ENCODE measurements at regions not wholly inside any gene's neighbourhood (a gene's known extent, or its start where the extent isn't known, plus 50 kb on each side); places are given as distances from the start of the nearest gene placed in this dataset.
A peak's percentile ranks its signal among the peaks of the same experiment; 100 is the strongest.

DNA sequence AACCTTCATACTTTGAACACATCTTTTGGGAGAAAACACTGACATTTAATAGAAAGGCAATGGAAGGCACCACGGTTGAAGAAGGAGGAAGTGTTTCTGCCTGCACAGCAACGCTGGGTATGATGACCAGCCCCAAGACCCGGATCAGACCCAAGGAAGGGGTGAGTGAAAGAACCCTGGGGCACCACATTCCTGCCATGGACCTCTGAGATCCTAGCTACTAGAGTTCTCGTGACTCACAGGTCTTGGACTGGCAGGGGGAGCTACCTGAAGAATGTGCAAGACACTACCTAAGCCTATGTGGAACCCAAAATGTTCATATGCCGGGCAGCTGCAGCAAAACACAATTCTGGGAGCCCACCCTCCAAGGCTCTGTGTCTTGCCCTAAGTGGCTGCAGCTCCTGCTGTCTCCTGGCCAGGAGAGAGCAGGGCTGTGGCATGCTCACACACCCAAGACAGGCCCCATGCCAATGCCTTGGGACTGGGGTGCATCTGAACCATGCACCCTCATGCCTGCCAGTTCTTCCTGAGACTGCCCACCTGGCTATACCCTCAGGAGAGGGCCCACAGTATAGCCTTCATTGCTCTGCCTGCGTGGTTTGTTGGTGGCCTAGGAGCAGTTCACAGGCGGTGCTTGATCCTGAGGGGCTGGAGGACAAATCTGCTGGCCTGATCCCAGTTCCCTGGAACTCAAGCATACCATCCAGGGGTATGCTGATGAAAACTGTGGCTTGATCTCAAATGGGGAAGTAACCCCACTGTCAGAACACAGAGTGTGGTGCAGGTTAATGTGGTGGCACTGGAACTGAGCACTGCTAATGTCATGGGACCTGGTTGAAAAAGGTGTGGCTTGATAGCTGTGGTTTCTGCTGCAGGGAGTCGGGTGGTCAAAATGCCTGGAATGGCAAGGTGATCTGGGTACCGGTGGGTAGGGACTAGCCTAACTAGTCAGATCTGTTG lies 353.3 kb upstream of the ARHGEF26 start:
- Histone ChIP-seq H3K9me3 (ENCODE audit: low read depth, low read length, poor library complexity, severe bottlenecking) (peaks cover 11% of the 10 kb centered on the region), H3K4me1 (ENCODE audit: insufficient read depth, low read length, poor library complexity, severe bottlenecking) (no peaks in the 10 kb centered on the region), H3K4me3 (ENCODE audit: low read depth, low read length, poor library complexity, severe bottlenecking) (no peak overlapping the region), H3K27me3 (replicated peaks; ENCODE audit: insufficient read depth, low read depth, low read length, poor library complexity) (no peaks in the 10 kb centered on the region), H3K27ac (ENCODE audit: low read depth, low read length, poor library complexity, severe bottlenecking) (no peak overlapping the region), H3K36me3 (ENCODE audit: insufficient read depth, low read length, poor library complexity, severe bottlenecking) (no peaks in the 10 kb centered on the region)
- POLR2A ChIA-PET (ENCODE audit: low non-redundant PET): no interaction called here
- CTCF ChIA-PET: interaction anchor here (0.6 to 0.8 kb wide), 3 partner anchors 16 to 623 kb away, joined by 3 to 5 read pairs (median 3); no protein-coding TSS in a partner anchor
- no peak for DNase-seq (ENCODE audit: low spot score)
- intact Hi-C loops (cut with micrococcal nuclease; ENCODE audit: unreplicated experiment): loop anchor here (2.0 to 5.0 kb wide), 3 partner anchors 606 to 741 kb away; partner anchors contain the start of gene RAP2B
- no TSS peak for BruUV-seq (replicated peaks)
- no peak for TF ChIP-seq EZH2 (IDR thresholded peaks at IDR 0.05; ENCODE audit: borderline replicate concordance, low read depth, low read length, poor library complexity, severe bottlenecking)
- TF ChIP-seq, protein P1, sequence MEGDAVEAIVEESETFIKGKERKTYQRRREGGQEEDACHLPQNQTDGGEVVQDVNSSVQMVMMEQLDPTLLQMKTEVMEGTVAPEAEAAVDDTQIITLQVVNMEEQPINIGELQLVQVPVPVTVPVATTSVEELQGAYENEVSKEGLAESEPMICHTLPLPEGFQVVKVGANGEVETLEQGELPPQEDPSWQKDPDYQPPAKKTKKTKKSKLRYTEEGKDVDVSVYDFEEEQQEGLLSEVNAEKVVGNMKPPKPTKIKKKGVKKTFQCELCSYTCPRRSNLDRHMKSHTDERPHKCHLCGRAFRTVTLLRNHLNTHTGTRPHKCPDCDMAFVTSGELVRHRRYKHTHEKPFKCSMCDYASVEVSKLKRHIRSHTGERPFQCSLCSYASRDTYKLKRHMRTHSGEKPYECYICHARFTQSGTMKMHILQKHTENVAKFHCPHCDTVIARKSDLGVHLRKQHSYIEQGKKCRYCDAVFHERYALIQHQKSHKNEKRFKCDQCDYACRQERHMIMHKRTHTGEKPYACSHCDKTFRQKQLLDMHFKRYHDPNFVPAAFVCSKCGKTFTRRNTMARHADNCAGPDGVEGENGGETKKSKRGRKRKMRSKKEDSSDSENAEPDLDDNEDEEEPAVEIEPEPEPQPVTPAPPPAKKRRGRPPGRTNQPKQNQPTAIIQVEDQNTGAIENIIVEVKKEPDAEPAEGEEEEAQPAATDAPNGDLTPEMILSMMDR (conservative IDR thresholded peaks at IDR 0.05; ENCODE audit: low read depth, low read length): no peak

DNA sequence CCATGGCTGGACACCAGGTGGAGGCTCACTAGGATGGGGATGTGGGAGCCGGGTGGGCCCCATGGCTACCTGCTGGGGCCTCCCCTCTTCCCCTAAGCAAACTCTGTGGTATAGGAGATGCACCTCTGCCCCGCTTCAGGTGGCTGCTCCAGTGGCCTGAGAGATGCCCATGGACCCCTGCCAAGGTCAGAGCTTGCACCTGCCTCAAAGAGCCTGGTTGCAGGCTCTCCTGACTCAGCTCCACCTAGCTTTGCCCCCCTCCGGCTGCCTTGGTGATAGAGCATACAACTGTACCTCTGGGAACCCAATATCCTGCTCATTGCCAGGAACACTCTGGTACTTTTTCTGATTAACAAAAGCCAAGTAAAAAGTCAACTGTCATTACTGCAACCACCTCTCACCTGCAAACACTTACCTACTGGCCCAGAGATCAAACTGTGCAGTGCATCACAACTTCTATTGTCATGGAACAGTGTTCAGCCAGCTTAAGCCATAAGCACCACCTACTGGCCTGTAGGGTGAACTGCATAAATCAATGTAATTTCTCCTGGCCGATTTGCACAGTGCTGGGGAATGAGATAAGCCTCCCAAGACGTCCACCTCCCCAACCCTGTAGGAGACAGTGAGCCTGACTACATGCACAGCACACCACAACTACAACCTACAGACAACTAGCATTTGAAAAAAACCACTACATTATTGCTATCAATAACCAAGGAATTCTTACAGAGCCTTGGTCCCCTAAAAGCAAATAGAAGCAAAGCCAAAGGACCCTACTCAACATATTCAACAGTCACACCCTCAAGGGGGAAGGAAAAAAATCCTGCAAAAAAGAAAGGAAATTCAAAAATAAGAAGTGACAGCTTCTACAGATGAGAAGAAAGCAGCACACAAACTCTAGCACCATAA lies 352.4 kb upstream of the ARHGEF26 start:
- CTCF ChIA-PET: interaction anchor here (0.6 to 0.8 kb wide), 4 partner anchors 15 to 708 kb away, joined by 3 to 5 read pairs (median 3); no protein-coding TSS in a partner anchor
- Histone ChIP-seq H3K4me1 (ENCODE audit: insufficient read depth, low read length, poor library complexity, severe bottlenecking) (no peaks in the 10 kb centered on the region), H3K36me3 (ENCODE audit: insufficient read depth, low read length, poor library complexity, severe bottlenecking) (no peaks in the 10 kb centered on the region), H3K27ac (ENCODE audit: low read depth, low read length, poor library complexity, severe bottlenecking) (no peak overlapping the region), H3K4me3 (ENCODE audit: low read depth, low read length, poor library complexity, severe bottlenecking) (no peak overlapping the region), H3K27me3 (replicated peaks; ENCODE audit: insufficient read depth, low read depth, low read length, poor library complexity) (no peaks in the 10 kb centered on the region), H3K9me3 (ENCODE audit: low read depth, low read length, poor library complexity, severe bottlenecking) (peaks cover 11% of the 10 kb centered on the region)
- intact Hi-C loops (cut with micrococcal nuclease; ENCODE audit: unreplicated experiment): loop anchor here (2.0 to 5.0 kb wide), 3 partner anchors 607 to 742 kb away; partner anchors contain the start of gene RAP2B
- POLR2A ChIA-PET (ENCODE audit: low non-redundant PET): no interaction called here
- TF ChIP-seq, protein P1 (conservative IDR thresholded peaks at IDR 0.05; ENCODE audit: low read depth, low read length): peak; percentile 84
- TF ChIP-seq EZH2 (IDR thresholded peaks at IDR 0.05; ENCODE audit: borderline replicate concordance, low read depth, low read length, poor library complexity, severe bottlenecking): no peak
- DNase-seq (ENCODE audit: low spot score): peak; percentile 75
- BruUV-seq (replicated peaks): no TSS peak

DNA sequence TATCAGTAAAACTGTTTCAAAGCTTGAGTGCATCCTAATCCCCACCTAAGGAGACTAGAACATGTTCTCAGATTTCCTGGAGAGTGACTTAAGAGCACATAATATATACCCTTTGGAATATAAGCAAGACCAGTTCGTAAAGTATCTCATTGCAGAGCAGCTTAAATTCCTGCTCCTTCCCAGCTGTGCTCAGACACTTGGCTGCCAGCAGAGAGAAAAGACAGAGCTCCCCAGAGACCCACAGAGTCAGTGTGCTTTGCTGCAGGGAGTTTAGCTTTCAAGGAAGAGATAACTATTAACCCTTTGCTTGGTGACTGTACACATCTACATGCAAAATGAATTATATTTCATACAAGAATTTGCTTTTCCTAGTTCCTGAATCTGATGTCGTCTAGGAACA lies 338.1 kb upstream of the ARHGEF26 start:
- POLR2A ChIA-PET (ENCODE audit: low non-redundant PET): no interaction called here
- H3K9me3 ChIP-seq (ENCODE audit: low read depth, low read length, poor library complexity, severe bottlenecking): no peaks in the 10 kb centered on the region

More for the DNA sequence above, 338.1 kb upstream of the ARHGEF26 start:
- Histone ChIP-seq H3K4me3 (ENCODE audit: low read depth, low read length, poor library complexity, severe bottlenecking) (no peak overlapping the region), H3K27ac (ENCODE audit: low read depth, low read length, poor library complexity, severe bottlenecking) (no peak overlapping the region), H3K36me3 (ENCODE audit: insufficient read depth, low read length, poor library complexity, severe bottlenecking) (no peaks in the 10 kb centered on the region), H3K27me3 (replicated peaks; ENCODE audit: insufficient read depth, low read depth, low read length, poor library complexity) (no peaks in the 10 kb centered on the region), H3K4me1 (ENCODE audit: insufficient read depth, low read length, poor library complexity, severe bottlenecking) (peaks cover 32% of the 10 kb centered on the region)
- BruUV-seq (replicated peaks): no TSS peak
- TF ChIP-seq, protein P1 (conservative IDR thresholded peaks at IDR 0.05; ENCODE audit: low read depth, low read length): no peak
- TF ChIP-seq EZH2 (IDR thresholded peaks at IDR 0.05; ENCODE audit: borderline replicate concordance, low read depth, low read length, poor library complexity, severe bottlenecking): no peak
- DNase-seq (ENCODE audit: low spot score): peak; percentile 96
- intact Hi-C loops (cut with micrococcal nuclease; ENCODE audit: unreplicated experiment): loop anchor here (1.0 to 10.0 kb wide), 2 partner anchors 142 to 187 kb away; no protein-coding TSS in a partner anchor
- CTCF ChIA-PET: interaction anchor here (1.7 to 3.2 kb wide), 2 partner anchors 14 to 187 kb away, joined by 5 to 8 read pairs; no protein-coding TSS in a partner anchor
